NB4 (cell line): ENCODE measurements at regions not wholly inside any gene's neighbourhood (a gene's known extent, or its start where the extent isn't known, plus 50 kb on each side); places are given as distances from the start of the nearest gene placed in this dataset.

Experiments used
- DNase-seq: peaks from one replicate; pipeline ENCODE4 v3.0.0; 2010; ENCODE audit warnings: low read depth
- H3K4me3 ChIP-seq: one replicate; pipeline ENCODE4 v1.5.1; 2011; ENCODE audit warnings: mild to moderate bottlenecking, low read depth, low read length, moderate library complexity
- CTCF ChIP-seq: IDR thresholded peaks from one replicate; pipeline ENCODE4 v1.5.1; 2012; ENCODE audit warnings: low read depth, low read length
- MAX ChIP-seq: IDR thresholded peaks from 2 replicates; pipeline ENCODE4 v1.6.1; 2011; ENCODE audit warnings: low read depth, low read length
- MYC ChIP-seq: IDR thresholded peaks from 2 replicates; pipeline ENCODE4 v1.6.1; 2011; ENCODE audit warnings: low read depth, low read length
- POLR2A ChIP-seq: IDR thresholded peaks from 2 replicates; pipeline ENCODE4 v1.6.1; 2011; ENCODE audit warnings: mild to moderate bottlenecking; ENCODE audit not compliant: insufficient read length; ENCODE audit errors: extremely low read depth

GRCh38 chr3:168995129-168995528, 668.4 kb downstream of the MECOM start:
- TF ChIP-seq MAX (no peak), POLR2A (no peak), CTCF (no peak), MYC (no peak)
- no peak overlapping the region for H3K4me3 ChIP-seq
- DNase-seq: no peak

DNA sequence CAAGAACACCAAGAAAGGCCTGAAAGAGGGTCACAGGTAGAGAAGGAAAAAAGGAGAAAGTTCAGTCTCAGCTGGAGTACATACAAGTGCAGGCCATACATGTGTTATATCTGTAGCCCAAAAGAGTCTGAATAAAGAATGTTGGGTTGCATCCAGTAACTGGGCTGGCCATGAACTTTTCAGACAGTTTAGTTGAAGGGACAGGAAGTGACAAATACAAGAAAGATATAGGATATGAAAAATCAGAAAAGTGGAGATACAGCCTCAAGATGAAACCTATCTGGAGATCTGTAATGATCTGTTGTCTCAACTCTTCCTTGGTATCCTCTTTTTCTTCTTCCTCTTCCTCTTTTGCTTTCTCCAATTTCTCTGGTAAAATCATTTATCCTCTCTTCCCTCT, 671.7 kb downstream of the MECOM start:
- TF ChIP-seq POLR2A (no peak), MAX (no peak), MYC (no peak), CTCF (no peak)
- no peak overlapping the region for H3K4me3 ChIP-seq
- no peak for DNase-seq

DNA sequence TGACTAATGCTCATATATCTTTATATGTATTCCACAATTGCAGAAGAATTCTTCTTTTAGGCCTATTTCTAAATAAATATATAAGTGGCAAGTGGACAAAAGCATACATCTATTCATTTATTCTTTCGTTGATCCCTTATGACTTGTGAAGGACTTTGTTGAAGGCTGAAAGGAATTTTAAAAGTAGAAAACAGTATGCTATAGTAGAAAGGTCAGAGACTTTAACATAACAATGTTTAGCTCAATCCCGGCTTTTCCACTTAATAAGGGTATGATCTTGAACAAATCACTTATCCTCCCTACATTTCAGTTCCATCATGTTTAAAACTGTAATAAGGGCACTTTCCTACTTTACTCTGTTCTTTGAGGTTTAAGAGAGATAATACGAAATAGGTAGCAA, 672.9 kb downstream of the MECOM start:
- no peak for DNase-seq
- no peak for TF ChIP-seq POLR2A
- no peak for TF ChIP-seq MYC
- no peak for TF ChIP-seq MAX
- no peak for TF ChIP-seq CTCF
- H3K4me3 ChIP-seq: no peak overlapping the region

DNA sequence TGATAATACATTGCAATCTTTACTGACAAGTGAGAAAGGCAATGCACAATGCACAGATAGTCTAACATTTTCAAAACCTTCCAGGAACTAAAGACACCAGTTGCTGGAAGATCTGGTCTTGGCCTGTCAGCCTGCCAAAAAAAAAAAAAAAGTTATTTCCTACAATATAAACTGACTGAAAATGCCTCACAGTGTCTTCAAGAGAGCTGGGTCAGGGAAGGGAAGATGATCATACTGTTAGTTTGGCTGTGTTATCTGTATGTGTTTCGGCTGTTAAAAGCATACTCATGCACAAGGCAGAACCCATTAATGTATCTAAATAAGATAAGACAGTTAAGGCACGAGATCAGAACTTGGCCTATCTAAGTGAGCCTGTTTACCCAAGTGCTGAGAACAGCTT, 673.4 kb downstream of the MECOM start:
- no peak for DNase-seq
- no peak overlapping the region for H3K4me3 ChIP-seq
- no peak for TF ChIP-seq CTCF
- TF ChIP-seq MYC: no peak
- TF ChIP-seq POLR2A: no peak
- no peak for TF ChIP-seq MAX

DNA sequence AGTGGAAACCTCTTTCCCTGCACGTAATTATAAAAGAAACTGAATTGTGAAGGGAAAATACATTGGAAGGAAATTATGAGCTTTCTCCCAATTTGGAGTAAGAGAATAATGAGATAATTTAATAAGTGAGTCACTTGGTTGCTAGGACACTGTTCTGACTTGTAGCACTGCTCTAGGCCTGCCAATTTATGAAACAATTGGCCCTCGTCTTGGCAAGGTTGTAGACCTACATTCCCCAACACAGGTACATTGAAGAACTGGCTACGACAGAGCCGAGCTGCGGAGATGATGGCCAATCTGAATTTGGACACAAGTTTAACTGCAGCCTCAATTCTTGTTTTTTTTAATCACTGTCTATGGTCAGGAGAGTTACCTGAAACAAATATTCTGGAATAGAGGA, 674.1 kb downstream of the MECOM start:
- TF ChIP-seq MAX: no peak
- TF ChIP-seq MYC: no peak
- no peak for TF ChIP-seq CTCF
- TF ChIP-seq POLR2A: no peak
- DNase-seq: no peak
- H3K4me3 ChIP-seq: no peak overlapping the region

- no peak for TF ChIP-seq CTCF
- TF ChIP-seq MYC: no peak
- no peak for TF ChIP-seq MAX
- no peak for TF ChIP-seq POLR2A
- no peak overlapping the region for H3K4me3 ChIP-seq
- no peak for DNase-seq
Observed at GRCh38 chr3:168988853-168989252, 674.7 kb downstream of the MECOM start.
